Ascending aorta (tissue), 2 donors: ENCODE measurements at regions not wholly inside any gene's neighbourhood (a gene's known extent, or its start where the extent isn't known, plus 50 kb on each side); places are given as distances from the start of the nearest gene placed in this dataset.

Experiments
- DNase-seq, 2 donors: peaks; one replicate each; pipeline ENCODE4 v3.0.0-alpha.2; 2019; ENCODE audit warnings: low spot score in 2 of 2
- H3K27ac ChIP-seq, 2 donors: fragments of 200-600 bp; sonication (generic); one replicate each; pipeline ENCODE4 v1.5.1; 2016 to 2017; ENCODE audit warnings: mild to moderate bottlenecking in 1 of 2
- H3K27me3 ChIP-seq: fragments of 200-600 bp; sonication (generic); one replicate; pipeline ENCODE4 v1.5.1; 2017
- H3K36me3 ChIP-seq, 2 donors: fragments of 200-600 bp; sonication (generic); one replicate each; pipeline ENCODE4 v1.5.1; 2016
- H3K4me1 ChIP-seq, 2 donors: fragments of 200-600 bp; sonication (generic); one replicate each; pipeline ENCODE4 v1.5.1; 2016 to 2017; ENCODE audit warnings: mild to moderate bottlenecking in 1 of 2
- H3K4me3 ChIP-seq, 2 donors: fragments of 200-600 bp; sonication (generic); one replicate each; pipeline ENCODE4 v1.5.1; 2016 to 2017; ENCODE audit warnings: mild to moderate bottlenecking in 1 of 2
- H3K9me3 ChIP-seq, 2 donors: fragments of 200-600 bp; sonication (generic); one replicate each; pipeline ENCODE4 v1.5.1; 2016
- CTCF ChIP-seq, 3 experiments: fragments of 200-600 bp in 2 of 3; fragments of 450-650 bp in 1 of 3; sonication (generic) in 2 of 3; IDR thresholded peaks; one replicate each; pipeline ENCODE4 v1.5.1; 2016 to 2019; ENCODE audit warnings: antibody characterized with exemption in 3 of 3, mild to moderate bottlenecking in 1 of 3, moderate library complexity in 1 of 3
- intact Hi-C: fragments of 100-400 bp; cut with DNase I; formaldehyde crosslinking; loops from one replicate; pipeline ENCODE4 v1.15.1; 2023

- Histone ChIP-seq H3K36me3 (no peaks in the 10 kb centered on the region), H3K9me3 (no peaks in the 10 kb centered on the region), H3K4me3 (no peak overlapping the region), H3K27ac (no peak overlapping the region), H3K4me1 (no peaks in the 10 kb centered on the region), H3K27me3 (no peaks in the 10 kb centered on the region)
- no peak for TF ChIP-seq CTCF (IDR thresholded peaks at IDR 0.05)
- no peak for DNase-seq
- intact Hi-C loops, result no loop called here
Observed at GRCh38 chr11:29100967-29101366, 915.9 kb downstream of the KCNA4 start.

- no peak for TF ChIP-seq CTCF (IDR thresholded peaks at IDR 0.05)
- H3K9me3 ChIP-seq, result no peaks in the 10 kb centered on the region
- no peaks in the 10 kb centered on the region for H3K4me1 ChIP-seq
- no peaks in the 10 kb centered on the region for H3K27me3 ChIP-seq
- H3K27ac ChIP-seq, result no peak overlapping the region
- no peaks in the 10 kb centered on the region for H3K36me3 ChIP-seq
- H3K4me3 ChIP-seq, result no peak overlapping the region
- no peak for DNase-seq
- intact Hi-C loops, result no loop called here
Observed at GRCh38 chr11:29095821-29096220, 921.0 kb downstream of the KCNA4 start.

GRCh38 chr11:29093416-29094120 lies 923.3 kb downstream of the KCNA4 start:
- intact Hi-C loops, result no loop called here
- no peaks in the 10 kb centered on the region for H3K4me1 ChIP-seq
- H3K27ac ChIP-seq, result no peak overlapping the region
- H3K36me3 ChIP-seq, result no peaks in the 10 kb centered on the region
- no peak for DNase-seq
- no peaks in the 10 kb centered on the region for H3K27me3 ChIP-seq
- TF ChIP-seq CTCF (IDR thresholded peaks at IDR 0.05), result no peak
- no peaks in the 10 kb centered on the region for H3K9me3 ChIP-seq
- no peak overlapping the region for H3K4me3 ChIP-seq

- intact Hi-C loops, result no loop called here
- DNase-seq, result no peak
Observed at GRCh38 chr11:29087200-29087812, 929.5 kb downstream of the KCNA4 start.

GRCh38 chr11:29075726-29076125 lies 941.1 kb downstream of the KCNA4 start:
- no peak overlapping the region for H3K4me3 ChIP-seq
- no peaks in the 10 kb centered on the region for H3K27me3 ChIP-seq
- H3K4me1 ChIP-seq, result no peaks in the 10 kb centered on the region
- no peak for TF ChIP-seq CTCF (IDR thresholded peaks at IDR 0.05)
- no peak overlapping the region for H3K27ac ChIP-seq
- intact Hi-C loops, result no loop called here
- DNase-seq, result no peak
- peaks cover 0 to 12% of the 10 kb centered on the region in 2 donors for H3K9me3 ChIP-seq
- H3K36me3 ChIP-seq, result no peaks in the 10 kb centered on the region

More at GRCh38 chr11:29087200-29087812, 929.5 kb downstream of the KCNA4 start:
- Histone ChIP-seq H3K27me3 (no peaks in the 10 kb centered on the region), H3K27ac (no peak overlapping the region), H3K36me3 (no peaks in the 10 kb centered on the region), H3K4me3 (no peak overlapping the region), H3K4me1 (no peaks in the 10 kb centered on the region), H3K9me3 (peaks cover 0 to 2% of the 10 kb centered on the region in 2 donors)
- TF ChIP-seq CTCF (IDR thresholded peaks at IDR 0.05), result no peak
